Epithelial cell of proximal tubule (primary cell): ENCODE measurements at regions not wholly inside any gene's neighbourhood (a gene's known extent, or its start where the extent isn't known, plus 50 kb on each side); places are given as distances from the start of the nearest gene placed in this dataset.
"Not testable (repeated sequence)": the region's sequence is repeated elsewhere in the genome, so short reads cannot be mapped to it uniquely, and the experiment has no call there.

Experiments used
- DNase-seq: peaks from one replicate; pipeline ENCODE4 v3.0.0-alpha.2; 2011; ENCODE audit warnings: low read depth
- H3K4me3 ChIP-seq: 2 replicates; pipeline ENCODE4 v1.5.1; 2011; ENCODE audit warnings: low read depth, mild to moderate bottlenecking, low read length
- TF ChIP-seq, protein P1 (sequence below): conservative IDR thresholded peaks from 2 replicates; pipeline ENCODE4 v1.5.1; 2012; ENCODE audit warnings: low read depth, mild to moderate bottlenecking, low read length

DNA sequence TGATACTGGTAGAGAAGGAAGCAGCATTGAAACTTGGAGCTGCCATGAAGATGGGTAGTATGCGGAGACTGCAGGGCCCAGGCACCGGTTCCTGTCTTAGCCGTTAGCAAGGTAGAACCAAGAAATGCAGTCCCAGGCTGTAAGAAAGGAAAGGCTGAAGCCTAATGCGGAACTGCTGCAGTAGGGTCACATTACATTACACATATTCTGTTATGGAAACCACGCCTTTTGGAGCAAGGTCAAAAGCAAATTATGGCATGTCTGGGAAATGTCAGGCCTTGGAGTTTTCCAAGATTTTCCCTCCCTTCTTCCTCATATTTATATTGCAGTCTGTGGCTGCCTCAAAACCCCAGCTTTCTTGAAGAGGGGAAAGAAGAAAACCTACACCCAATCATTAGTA is 204.8 kb upstream of the RASGEF1B start:
- TF ChIP-seq, protein P1, sequence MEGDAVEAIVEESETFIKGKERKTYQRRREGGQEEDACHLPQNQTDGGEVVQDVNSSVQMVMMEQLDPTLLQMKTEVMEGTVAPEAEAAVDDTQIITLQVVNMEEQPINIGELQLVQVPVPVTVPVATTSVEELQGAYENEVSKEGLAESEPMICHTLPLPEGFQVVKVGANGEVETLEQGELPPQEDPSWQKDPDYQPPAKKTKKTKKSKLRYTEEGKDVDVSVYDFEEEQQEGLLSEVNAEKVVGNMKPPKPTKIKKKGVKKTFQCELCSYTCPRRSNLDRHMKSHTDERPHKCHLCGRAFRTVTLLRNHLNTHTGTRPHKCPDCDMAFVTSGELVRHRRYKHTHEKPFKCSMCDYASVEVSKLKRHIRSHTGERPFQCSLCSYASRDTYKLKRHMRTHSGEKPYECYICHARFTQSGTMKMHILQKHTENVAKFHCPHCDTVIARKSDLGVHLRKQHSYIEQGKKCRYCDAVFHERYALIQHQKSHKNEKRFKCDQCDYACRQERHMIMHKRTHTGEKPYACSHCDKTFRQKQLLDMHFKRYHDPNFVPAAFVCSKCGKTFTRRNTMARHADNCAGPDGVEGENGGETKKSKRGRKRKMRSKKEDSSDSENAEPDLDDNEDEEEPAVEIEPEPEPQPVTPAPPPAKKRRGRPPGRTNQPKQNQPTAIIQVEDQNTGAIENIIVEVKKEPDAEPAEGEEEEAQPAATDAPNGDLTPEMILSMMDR = no peak
- DNase-seq = no peak
- H3K4me3 ChIP-seq = no peak overlapping the region

DNA sequence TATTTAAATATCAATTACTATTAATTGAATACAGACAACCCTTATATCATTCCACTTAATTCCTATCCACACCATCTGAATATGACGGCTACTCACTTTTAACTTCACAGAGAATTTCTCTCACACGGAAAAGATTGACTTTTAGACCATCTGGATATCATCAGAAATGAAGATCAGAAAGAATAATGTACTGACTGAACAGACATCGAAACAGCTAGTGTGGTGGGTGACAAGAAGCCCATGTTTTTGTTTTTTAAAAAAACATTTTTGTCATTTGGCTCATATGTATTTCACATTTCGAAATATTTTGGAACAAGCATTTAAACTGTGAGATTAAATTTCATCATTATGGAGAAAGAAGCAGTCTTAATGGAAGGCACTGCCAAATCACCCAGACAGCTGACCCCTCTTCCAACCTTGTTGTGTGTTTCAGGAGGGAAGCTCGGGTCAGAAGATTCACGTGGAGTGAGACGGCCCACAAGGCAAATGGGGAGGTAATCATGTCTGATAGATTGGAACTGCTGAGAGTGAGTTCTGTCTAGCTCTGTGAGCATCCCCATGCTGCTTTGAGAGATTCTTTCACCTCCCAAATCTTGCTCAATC is 204.2 kb upstream of the RASGEF1B start:
- TF ChIP-seq, protein P1 = no peak
- no peak overlapping the region for H3K4me3 ChIP-seq

DNA sequence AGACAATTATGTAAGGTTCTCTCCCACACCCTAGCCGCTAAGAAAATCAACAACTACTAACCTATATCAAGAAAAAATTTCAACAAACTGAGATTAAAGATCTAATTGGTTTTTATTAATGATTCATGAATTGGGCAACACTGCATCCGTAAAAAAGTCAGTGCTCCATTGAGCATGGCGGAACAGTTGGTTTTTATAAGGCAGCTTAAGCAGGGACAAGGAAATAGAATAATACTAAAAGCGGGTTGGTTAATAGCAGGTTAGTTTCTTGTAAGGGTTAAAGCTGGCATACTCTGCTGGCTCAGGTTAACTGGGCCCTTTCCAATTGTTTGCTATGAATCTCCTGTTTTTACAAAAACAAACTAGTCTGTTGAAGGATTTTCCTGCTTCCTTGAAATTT is 202.3 kb upstream of the RASGEF1B start:
- DNase-seq = no peak
- H3K4me3 ChIP-seq = no peak overlapping the region
- TF ChIP-seq, protein P1 = no peak

More for the DNA sequence above, 204.2 kb upstream of the RASGEF1B start:
- DNase-seq = no peak

DNA sequence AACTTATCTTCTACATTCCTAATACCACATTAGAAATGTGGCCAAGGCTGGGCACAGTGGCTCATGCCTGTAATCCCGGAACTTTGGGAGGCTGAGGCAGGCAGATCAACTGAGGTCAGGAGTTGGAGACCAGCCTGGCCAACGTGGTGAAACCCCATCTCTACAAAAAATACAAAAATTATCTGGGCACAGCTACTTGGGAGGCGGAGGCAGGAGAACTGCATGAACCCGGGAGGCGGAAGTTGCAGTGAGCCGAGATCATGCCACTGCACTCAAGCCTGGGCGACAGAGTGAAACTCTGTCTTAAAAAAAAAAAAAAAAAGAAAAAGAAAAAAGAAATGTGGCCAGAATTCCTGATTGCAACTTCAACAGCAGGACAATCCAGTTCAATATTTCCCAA is 196.6 kb upstream of the RASGEF1B start:
- H3K4me3 ChIP-seq, DNase-seq: not testable (repeated sequence)

DNA sequence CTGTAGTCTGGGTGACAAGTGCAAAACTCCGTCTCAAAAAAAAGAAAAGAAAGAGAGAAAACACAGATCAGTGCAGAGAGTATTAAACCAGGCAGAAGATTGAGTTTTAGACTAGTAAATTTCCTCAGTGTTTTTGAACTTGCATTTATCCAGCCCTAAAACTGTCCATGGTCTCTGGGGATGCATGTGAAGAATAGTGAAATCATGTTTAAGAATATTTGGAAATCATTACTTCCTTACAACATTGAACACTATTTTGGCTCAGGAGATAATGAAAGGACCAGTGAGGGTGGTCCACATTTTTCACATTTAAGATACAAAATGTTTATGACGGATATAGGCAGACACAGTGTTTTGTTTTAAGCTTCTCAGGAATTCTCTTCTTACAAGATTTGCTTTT is 195.8 kb upstream of the RASGEF1B start:
- no peak overlapping the region for H3K4me3 ChIP-seq
- TF ChIP-seq, protein P1 = no peak
- no peak for DNase-seq

DNA sequence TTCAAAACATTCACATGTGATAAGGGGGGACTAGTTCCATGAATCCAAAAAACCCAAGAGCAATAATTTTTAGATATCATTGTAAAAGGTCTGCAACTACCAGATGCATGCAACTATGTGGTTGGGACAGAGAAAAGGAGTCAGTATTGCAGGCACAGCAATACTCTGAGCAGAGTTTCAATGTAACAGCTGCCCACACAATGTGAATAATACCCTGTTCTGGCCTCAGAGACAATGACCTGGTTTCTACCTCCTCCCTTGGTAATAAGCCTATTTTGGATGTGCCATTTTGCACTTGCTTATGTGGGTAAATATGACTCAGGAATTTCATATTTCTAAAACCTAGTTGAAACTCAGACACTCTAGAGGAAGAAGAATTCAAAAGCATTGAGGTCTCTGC is 194.8 kb upstream of the RASGEF1B start:
- DNase-seq = no peak
- TF ChIP-seq, protein P1 = no peak
- H3K4me3 ChIP-seq = no peak overlapping the region

DNA sequence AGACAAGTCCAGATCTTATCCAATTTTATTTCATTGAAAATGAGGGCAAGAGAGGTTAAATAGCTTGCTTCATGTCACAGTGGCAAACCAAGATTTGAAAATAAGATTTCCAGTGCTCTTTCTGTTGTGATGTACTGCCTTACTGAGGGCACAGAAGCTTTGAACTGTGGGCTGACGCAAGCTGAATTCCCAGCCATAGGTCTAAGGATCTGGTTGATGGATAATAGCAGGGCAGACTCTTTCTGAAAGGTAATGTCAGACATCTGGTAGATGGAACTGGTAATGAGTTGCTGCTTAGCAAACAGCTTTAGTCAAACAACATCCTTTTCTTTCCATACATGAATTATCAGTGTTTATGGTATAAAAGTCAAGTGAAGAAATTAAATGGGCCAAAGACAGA is 193.9 kb upstream of the RASGEF1B start:
- TF ChIP-seq, protein P1 = no peak
- H3K4me3 ChIP-seq = no peak overlapping the region
- no peak for DNase-seq
